ENCODE measurements at regions not wholly inside any gene's neighbourhood (a gene's known extent, or its start where the extent isn't known, plus 50 kb on each side); places are given as distances from the start of the nearest gene placed in this dataset.

DNA sequence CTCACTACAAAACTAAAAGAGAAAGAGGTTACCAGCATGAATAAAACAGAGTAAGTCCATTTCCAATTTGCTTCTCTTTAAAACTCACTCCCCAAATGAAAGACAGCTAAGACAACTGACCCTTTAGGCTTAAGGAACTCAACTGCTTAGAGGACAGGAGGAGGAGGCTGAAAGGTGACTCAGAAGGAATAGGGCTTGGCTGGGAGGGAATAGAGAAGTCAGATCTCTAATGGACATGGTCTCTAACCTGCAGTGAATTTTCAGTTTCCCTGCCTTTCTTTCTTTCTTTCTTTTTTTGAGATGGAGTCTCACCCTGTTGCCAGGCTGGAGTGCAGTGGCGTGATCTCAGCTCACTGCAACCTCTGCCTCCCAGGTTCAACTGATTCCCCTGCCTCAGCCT lies 261.8 kb upstream of the CLINT1 start:
- TF ChIP-seq EZH2 (IDR thresholded peaks at IDR 0.05; ENCODE audit: low read length) (no peak), CTCF (optimal IDR thresholded peaks at IDR 0.05 in 1 of 3, IDR thresholded peaks at IDR 0.05 in 1 of 3, conservative IDR thresholded peaks at IDR 0.05 in 1 of 3; ENCODE audit: extremely low read depth in 1 of 3, insufficient read depth in 2 of 3, low read length in 3 of 3) (no peak)

All from keratinocyte (primary cell).